Endothelial cell of umbilical vein (primary cell): ENCODE measurements at regions not wholly inside any gene's neighbourhood (a gene's known extent, or its start where the extent isn't known, plus 50 kb on each side); places are given as distances from the start of the nearest gene placed in this dataset.

Source experiments
- CTCF ChIP-seq, 2 donors: IDR thresholded peaks; 1 replicate in 1 of 2; 2 replicates in 1 of 2; pipeline ENCODE4 v1.5.1; 2011; ENCODE audit warnings: low read length in 2 of 2, mild to moderate bottlenecking in 2 of 2, moderate library complexity in 2 of 2, control low read depth in 1 of 2, inconsistent platforms in 1 of 2, low read depth in 1 of 2; ENCODE audit not compliant: insufficient read depth in 1 of 2; ENCODE audit errors: extremely low read depth in 1 of 2
- EZH2 ChIP-seq: IDR thresholded peaks from 2 replicates; pipeline ENCODE4 v1.6.1; 2012; ENCODE audit warnings: borderline replicate concordance, low read depth, mild to moderate bottlenecking, moderate library complexity, low read length, inconsistent platforms; ENCODE audit not compliant: severe bottlenecking
- MAX ChIP-seq: IDR thresholded peaks from 2 replicates; pipeline ENCODE4 v1.6.1; 2011; ENCODE audit not compliant: insufficient read depth, insufficient read length
- MYC ChIP-seq: IDR thresholded peaks from one replicate; pipeline ENCODE4 v1.6.1; 2011; ENCODE audit warnings: mild to moderate bottlenecking, low read depth, low read length
- POLR2AphosphoS5 ChIP-seq: IDR thresholded peaks from 2 replicates; pipeline ENCODE4 v1.6.1; 2012; ENCODE audit warnings: low read depth, mild to moderate bottlenecking, control low read depth, low read length, moderate library complexity; ENCODE audit not compliant: insufficient read depth

GRCh38 chr6:86856937-86857563 is 80.3 kb upstream of the HTR1E start:
- no peak for TF ChIP-seq POLR2AphosphoS5
- no peak for TF ChIP-seq MYC
- peak; percentile 39 to 56 for TF ChIP-seq CTCF (IDR thresholded peaks at IDR 0.05; ENCODE audit: extremely low read depth in 1 of 2, insufficient read depth in 1 of 2, low read depth in 1 of 2, low read length in 2 of 2)
- no peak for TF ChIP-seq EZH2
- no peak for TF ChIP-seq MAX
